ENCODE measurements at regions not wholly inside any gene's neighbourhood (a gene's known extent, or its start where the extent isn't known, plus 50 kb on each side); places are given as distances from the start of the nearest gene placed in this dataset.
"Not testable (repeated sequence)": the region's sequence is repeated elsewhere in the genome, so short reads cannot be mapped to it uniquely, and the experiment has no call there.

GRCh38 chr7:150090776-150091175, 217.0 kb downstream of the ATP6V0E2 start:
- not testable (repeated sequence) for TF ChIP-seq POLR2A, POLR2AphosphoS5 (IDR thresholded peaks at IDR 0.05)
- TF ChIP-seq, protein P1, sequence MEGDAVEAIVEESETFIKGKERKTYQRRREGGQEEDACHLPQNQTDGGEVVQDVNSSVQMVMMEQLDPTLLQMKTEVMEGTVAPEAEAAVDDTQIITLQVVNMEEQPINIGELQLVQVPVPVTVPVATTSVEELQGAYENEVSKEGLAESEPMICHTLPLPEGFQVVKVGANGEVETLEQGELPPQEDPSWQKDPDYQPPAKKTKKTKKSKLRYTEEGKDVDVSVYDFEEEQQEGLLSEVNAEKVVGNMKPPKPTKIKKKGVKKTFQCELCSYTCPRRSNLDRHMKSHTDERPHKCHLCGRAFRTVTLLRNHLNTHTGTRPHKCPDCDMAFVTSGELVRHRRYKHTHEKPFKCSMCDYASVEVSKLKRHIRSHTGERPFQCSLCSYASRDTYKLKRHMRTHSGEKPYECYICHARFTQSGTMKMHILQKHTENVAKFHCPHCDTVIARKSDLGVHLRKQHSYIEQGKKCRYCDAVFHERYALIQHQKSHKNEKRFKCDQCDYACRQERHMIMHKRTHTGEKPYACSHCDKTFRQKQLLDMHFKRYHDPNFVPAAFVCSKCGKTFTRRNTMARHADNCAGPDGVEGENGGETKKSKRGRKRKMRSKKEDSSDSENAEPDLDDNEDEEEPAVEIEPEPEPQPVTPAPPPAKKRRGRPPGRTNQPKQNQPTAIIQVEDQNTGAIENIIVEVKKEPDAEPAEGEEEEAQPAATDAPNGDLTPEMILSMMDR (IDR thresholded peaks at IDR 0.05), result not testable (repeated sequence)
